ENCODE measurements at regions not wholly inside any gene's neighbourhood (a gene's known extent, or its start where the extent isn't known, plus 50 kb on each side); places are given as distances from the start of the nearest gene placed in this dataset.

DNA sequence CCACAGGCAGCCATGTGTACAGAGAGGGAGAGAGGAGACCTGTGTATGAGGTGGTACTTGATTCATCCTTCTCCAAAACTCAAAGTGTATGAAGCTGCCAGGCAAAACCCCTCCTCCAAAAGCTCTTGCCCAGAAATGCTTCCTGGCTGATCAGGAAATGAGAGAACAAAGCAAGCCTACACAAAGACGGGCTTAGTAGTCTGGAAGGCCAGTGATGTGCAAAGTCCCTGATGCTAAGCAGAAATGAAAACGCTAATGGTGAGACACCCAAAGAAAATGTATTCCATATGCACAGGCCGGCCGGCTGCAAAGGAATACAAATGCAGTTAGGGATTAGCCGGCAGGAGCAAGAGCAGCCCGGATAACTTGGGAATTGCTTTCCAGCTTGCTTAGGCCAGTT, 234.9 kb upstream of the CADM1 start:
- DNase-seq, result no peak

DNA sequence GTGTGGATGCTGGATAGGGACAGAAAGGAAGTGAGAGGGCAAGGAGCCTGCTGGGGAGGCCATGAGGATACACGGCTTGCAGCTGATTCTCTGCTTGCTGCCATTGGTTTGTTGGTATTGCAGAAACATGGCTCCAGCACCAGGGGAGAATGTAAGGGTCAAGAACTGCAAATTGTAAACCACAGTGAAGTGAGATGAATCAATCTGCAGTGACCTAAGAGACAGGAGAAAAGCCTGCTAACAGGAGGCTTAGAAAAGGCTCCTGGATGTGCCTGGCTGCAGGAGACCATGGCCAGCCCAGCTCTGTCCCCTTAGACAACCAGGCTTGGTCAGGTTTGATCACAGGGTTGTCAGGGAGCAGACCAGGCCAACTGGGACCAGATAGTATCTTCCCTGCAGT, 233.7 kb upstream of the CADM1 start:
- DNase-seq, result no peak

DNA sequence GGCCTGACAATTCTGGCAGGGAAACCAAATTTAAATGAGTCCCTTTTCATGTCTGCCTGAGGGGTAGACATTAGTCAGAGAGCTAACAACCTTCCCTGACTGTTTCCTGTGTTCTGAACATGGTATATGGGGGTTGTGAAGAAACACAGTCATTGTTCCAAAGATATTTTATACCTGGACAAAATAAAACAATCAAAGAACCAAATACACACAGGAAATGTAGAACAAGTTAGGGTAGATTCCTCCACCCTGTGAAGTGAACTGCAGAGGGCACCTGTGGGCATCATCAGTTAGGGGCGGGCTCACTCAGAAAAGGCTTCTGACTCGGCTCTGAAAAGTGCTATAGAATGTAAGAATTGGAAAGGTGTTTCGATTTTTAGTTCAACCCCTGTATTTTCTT, 231.9 kb upstream of the CADM1 start:
- DNase-seq, result no peak

DNA sequence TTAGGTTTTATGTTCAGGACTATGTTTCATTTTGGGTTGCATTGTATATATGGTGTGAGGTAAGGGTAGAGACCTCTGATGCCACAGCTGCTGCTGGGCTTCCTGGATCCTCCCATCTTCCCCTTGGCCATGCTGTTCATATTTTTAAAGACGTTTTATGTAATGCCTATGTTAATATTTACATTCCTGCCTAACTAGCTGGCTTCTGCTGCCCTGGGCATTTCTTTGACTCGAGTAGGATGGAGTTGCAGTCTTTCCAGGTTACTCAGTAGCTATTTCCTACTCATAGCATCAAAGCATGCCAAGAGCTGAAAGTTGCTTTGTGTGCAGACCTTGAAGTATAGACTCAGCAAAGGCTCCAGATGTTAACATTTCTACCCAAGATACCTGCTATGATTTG, 220.5 kb upstream of the CADM1 start:
- DNase-seq, result no peak

DNA sequence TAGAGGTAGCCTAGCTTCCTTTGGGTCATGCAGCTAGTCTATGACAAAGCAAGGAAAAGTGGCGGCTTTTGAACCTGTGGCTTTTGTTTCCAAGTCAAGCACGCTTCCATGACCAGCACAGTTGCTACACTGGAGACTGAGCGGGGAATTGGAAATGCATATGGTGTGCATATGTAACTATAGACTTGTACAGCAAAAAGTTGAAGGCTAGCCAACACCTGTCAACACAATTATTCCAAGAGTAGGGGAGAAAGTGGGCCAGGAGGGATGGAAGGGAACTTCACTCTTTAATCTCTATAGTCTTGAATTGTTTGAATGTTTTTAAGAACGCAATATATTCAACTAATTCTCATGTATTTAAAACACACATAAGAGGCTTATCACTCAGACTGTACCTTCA, 218.5 kb upstream of the CADM1 start:
- no peak for DNase-seq

DNA sequence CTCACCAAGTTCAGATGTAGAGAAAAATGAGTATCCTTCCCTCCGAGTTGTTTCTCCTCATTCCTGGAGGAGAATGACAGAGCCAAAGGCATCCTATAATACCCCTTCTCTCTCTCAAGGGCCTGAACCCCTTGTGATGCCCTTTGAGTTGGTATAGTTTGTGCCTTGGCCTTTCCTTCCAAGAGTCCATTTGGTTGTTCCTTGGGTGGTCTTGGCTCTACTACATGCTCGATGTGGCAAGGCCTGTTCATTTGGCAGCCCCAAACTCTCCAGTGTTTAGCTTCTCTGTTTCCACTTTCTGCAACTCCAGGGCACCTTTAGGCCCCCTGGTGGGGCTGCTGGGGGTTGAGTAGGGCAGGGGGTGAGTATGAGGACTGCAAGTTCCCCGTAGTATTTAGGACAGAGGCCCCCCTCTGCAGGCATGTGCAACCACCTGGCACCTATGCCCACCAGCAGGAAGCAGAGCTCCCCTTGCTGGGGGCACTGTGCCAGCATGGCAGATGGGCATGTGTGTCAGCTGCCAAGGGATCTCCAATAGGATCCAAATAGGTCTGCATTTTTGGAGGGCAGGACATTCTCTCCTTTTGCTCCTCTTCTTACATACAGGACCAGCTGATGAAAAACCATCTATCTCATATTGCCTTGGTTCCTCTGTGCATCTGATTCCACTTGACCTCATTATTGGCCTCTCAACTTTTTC, 217.2 kb upstream of the CADM1 start:
- no peak for DNase-seq

DNA sequence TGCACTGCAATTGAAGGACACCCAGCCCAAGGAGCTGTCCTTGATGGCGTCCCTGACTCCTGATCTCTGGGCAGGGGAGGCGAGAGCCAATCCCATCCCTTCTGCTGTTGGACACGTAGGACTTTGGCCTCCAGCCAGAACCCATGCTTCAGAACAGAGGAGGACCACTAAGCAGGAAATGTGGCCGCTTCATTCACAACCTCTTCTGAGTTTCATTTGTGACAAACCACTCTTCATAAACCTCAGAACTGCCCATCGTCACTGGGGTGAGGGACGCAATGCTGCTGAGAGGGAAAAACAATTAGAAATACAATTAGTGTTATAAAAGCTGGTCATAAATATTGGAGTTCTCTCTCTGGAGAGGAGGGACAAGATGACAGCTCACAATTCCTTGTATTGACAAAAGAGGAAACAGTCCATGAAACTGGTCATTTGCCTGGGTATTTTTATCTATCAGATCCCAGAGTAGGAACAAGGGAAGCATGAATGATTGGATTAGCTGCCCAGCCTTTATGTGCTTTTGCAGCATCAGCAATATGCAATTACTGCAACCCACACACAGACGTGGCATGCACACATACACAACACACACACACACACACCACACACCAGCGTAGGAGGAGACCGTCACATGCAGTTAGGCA, 216.5 kb upstream of the CADM1 start:
- no peak for DNase-seq

DNA sequence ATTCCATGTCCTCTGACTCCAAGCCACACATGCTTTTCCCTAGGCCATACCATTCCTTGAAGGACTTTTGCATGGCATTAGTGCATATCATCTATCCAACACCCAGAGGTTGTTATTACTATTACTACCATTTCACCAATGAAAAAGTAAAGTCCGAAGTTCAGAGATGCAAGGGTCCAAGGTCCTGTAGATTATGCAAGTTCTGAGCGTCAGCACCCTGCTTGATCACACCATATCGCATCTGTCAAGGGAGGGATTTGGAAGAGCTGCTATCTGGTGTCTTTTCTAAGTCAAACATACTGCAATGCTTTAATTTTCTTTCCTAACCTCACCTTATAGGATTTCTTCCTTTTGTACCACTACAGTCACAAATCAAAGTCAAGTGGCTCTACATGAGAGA, 214.7 kb upstream of the CADM1 start:
- no peak for DNase-seq

DNA sequence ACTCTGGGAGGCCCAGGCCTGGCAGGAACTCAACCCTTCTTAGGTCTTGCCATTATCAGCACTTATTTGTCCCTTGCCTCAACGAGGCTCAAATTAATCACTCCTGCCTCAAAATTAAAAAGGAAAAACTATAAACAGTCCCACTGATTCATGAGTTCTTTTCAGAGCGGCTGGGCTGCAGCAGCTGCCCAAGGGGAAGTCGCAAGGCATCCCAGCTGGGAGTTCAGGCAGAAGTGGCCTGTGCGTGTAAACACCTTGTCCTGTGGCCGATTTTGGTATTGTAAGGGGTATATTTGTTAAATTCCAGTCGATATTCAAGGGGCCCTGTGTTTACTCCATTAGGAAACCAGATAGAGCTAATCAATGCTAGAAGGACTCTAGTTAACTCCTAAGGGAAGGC, 213.9 kb upstream of the CADM1 start:
- no peak for DNase-seq

DNA sequence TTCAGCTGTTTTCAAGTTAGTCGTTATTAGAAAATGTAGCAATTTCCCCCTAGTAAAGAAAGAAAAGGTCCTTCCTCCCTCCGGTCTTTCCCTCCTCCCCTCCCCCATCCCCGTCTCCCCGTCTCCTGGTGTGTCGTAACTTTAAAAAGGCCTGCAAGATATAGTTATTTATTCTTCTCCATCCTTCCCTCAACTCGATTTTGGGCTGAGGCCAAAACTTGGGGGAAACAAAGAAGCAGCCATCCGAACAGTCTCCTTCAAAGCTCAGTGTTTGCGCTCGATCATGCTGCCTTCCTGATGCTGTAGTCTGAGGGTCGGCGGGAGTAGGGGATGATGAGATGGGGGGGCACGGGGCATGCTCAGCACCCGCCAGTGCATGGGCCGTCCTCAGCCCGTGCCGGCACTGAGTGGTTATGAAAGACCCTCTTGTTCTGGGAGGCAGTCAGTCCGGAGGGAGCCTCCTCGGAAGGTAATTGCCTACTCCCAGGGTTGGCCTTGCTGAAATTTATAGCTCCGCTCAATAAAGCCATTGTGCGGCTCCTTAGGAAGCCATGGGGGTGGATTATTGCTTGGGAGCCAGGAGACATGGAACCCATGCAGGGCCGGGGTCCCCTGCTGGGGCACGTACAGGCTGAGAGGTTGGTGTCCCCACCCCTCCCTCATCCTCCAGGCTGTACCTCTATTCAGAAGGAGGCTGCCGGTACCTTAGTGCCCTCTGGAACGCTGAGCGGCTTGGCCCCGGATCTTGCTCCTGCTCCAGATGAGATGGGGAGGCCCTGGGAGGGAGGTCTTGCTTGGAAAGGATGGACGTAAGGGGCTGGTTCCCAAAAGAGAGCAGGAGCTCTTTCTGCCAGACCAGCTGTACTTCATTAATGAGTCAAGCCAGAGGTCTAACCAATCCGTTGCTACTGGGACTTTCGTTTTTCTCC, 212.7 kb upstream of the CADM1 start:
- no peak for DNase-seq

DNA sequence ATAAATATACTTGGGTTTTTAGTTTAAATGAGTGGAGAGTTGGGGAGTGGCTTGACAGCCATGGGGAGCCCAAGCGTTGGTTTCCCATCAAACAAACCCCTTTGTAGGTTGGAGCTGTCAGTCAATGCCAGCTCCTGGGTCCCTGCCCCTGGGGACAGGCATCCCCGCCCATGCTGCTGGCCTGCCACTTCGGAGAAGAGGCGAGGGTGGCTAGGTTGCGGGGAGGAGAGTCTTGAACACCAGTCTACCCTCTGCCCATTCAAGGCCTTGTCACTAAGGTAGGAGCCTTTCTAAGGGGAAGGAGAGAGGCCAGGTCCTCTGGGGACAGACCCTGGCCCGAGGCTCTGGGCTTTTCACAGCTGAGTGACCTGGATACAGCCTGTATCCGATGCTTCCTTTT, 211.9 kb upstream of the CADM1 start:
- DNase-seq, result no peak

DNA sequence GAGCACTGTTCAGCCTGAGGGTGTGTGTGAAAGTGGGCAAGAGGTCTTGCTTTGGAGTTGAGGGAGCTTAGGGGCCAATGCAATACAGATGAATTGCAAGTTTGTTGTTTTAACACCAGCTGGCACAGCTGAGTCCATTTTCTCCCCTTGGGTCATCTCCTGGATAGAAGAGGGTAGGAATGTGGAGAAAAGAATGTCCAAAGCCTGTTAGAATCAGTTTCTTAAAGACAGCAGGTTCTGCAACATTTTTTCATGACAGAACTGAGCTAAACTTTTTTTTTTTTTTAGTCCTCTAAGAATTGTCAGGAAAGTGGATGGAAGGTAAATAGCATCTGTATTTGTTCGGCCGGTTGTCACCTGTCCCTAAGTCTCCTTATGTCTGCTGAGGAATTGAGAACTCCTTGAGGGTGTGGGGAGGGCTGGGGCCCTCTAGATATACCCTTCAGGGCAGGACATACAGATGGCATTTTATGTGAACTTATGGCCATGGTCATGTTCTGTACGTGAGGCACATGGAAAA, 211.1 kb upstream of the CADM1 start:
- no peak for DNase-seq

DNA sequence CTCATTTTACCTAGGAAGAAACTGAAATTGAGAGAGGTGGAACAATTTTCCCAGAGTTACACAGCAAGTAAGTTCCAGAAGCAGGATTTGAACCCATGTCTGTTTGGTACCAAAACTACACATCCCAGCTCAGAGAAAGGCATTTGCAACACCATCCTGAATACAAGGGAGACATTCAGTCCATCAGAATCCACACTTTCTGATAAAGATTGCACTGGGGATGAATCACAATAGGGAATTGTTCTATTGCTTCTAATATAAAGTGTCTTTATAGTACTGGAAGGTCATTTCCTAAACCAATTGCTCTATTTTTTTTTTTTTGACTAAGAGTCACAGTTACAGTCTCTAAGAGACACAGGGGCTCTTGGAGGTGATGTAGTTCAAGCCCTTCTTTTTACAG, 208.1 kb upstream of the CADM1 start:
- no peak for DNase-seq

DNA sequence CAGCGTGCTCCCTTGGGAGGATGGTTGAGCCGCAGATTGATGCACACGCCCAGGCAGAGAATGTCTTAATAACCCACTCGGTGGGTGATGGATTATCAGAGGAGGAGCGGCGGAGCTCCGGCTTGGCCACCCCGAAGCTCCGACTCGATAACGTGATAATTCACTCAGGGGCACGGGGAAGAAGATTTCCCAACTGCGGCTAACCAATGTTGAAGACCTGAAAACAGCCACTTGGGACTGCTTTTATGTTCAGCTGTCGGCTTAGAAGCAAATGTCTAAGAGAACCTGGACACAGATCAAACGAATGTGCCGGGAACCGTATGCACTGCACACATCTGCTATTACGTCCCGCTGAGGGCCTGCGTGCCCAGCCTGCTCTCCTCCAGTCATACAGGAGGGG, 206.8 kb upstream of the CADM1 start:
- no peak for DNase-seq

DNA sequence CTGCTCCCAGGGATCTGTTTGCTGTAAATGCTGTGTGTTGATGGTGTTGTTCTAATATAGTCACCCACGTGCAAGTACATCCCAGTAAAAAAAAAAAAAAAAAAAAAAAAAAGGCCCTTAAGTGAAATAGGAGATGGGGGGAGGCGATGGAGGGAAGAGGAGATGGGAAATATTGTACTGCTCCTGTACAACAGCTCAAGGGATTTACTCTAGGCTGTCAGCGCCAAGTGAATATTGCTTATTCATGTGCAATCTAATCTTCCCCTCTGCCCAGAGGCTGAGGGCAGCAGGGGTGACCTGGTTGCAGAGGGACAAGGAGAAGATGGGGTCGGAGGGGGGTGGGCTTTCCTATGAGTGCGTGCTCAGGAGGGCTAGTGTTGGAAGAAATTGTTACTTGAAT, 206.2 kb upstream of the CADM1 start:
- no peak for DNase-seq

DNA sequence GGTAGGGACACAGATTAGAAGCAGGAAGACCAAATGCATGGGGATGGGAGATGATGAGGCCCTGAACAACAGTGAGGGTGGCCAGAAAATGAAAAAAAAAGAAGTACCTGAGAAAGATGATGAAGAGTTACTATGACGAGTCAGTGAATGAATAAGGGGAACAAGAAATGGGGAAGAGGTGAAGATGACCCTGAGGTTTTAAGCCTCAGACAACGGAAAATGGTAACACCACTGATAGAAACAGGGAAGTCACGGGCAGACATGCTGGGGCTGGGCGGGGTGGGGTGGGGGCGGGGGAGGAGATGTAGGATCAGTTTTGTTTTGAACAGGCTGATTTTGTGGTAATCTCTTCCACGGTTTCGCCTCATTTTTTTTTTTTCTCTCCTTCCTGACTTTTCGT, 205.1 kb upstream of the CADM1 start:
- DNase-seq, result no peak

DNA sequence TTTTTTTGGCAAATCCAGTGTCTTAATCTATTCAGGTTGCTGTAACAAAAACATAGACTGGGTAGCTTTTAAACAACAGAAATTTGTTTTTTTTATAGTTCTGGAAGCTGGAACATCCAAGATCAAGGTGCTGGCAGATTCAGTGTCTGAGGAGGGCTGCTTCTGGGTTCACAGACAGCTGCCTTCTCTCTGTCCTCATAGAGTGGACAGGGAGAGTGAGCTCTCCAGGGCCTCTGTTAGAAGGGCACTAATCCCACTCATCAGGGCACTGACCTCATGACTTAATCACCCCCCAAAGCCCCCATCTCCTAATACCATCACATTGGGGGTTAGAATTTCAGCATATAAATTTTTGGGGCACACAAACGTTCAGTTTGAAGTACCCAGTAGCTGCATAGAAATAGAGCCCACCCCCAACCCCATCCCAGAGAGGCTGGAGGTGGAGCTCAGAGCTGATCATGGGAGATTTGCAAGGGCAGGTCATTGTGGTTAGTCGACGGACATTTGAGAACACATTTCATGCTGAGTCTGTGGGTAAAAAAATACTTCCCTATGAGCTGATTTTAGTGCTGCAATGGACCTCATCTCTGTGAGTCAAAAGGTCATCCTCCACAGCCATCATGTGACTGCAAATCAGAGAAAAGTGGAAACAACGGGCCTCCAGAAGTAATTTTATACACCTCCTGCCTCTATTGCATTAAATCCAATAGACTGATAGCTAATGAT, 203.1 kb upstream of the CADM1 start:
- no peak for DNase-seq

DNA sequence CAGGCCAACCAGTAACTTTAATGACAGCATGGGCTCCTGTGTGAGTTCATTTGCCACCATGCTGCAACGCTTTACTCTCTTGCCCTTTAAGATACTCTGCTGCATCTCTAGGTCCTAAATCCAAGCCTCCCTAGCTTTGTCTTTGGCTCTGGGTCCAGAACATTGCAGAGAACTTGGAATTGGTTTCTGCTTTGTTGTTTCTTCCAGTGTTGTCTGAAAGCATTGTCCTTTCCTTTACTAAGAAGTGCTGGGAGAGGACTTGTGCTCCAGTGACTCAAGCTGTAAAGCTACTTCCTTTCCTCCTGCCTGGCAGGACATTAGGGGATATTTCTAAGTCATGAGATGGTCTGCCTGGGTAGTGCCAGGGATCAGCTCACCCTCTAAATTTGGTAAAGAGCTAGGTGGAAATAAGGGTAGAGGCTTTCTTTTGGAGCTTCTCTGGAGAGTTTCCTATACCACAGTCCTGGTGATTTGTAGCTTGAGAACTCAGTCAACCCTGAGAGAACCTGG, 202.5 kb upstream of the CADM1 start:
- DNase-seq, result no peak

DNA sequence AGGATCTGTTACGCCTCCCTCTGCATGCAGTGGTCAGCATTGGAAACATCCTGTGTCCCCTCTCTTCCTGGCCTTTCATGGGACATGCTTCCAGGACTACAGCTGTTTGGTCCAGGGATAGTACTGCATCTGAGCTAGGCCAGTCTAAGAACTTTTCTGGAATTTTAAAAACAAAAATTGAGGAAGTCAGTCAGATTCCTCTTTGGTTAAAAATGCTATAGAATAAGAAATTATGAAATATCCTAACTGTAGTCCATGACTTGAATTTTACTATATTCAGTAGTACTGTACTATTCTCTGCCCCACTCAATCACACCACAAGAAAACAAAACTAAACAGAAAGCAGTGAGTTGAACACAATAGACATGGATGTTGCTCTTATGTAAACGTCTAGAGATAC, 201.0 kb upstream of the CADM1 start:
- DNase-seq, result no peak

DNA sequence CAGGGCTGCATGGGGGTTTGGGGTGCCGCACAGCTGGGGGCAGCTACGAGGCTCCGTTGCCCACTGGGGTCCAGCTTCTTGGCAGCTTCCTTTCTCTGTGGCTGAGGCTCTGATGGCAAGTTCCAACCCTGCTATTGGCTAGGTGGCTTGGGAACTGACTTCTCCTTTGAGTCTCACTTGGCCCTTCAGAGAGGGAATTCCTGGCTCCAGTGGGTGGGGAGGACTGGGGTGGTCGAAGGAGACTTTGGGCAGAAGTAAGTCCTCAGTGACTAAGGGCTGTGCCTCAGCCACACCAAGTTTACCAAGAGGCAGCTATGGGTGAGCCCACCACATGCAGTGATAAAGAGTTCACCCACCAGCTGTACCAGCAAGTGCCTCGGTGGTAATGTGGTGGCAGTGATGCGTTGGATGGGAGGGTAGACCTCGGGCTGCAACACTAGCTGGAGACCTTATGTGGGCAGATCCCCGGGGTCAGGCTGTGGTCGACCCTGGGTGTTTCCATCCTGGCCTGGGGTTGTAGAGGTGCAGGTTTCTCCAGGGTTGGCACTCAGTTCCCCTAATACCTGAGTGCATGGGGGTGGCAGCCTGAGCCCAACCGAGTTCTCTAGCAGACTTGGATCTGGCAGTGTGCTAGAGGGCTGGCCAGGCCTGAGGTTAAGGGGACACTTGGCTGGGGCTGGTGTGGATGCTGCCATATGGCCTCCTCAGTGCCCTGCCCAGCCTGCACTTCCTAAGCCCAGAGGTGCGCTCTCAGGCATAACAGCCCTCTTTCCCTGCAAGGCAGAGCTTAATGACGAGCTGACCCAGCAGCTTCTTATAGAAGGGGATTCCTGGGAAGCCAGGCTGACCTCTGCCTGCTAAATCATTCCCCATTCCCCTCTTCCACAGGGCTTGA, 197.0 kb upstream of the CADM1 start:
- DNase-seq, result no peak

DNA sequence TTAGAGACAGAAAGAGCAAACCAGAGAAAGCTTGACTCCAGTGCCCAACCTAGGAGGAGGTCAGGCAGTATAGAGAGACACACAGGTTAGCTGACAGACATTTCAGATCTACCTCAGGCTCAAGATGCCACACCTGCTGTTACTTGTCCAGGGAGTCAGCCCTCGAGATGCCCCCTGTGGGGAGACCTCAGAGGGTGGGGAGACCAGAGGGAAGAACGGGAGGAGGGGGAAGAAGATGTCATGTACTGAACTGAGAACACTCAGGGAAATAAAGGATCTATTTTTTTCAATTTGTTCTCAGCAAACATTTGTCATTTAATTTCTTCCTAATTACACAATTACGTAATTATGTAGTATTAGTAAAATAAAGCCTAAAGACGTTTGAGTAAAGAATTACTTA, 196.3 kb upstream of the CADM1 start:
- DNase-seq, result no peak

DNA sequence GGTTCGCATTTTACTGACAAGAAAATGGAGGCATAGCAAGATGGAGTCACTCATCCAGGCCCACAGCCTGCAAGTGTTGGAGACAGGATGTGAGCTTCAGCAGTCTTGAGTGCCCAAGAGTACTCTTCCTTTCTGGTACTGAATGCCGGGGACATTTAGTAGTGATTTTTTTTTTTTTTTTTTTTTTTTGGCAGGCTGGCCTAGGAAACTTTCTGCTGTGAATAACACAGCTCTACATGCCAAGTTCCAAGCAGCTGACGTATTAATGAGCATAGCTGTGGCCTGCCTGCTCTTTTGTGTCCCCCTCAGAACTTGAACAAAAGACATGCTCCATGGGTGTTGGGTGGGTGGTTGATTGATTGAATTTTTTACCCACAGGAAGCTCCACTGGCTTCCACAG, 195.5 kb upstream of the CADM1 start:
- DNase-seq, result no peak
